VCaP (cell line): ENCODE measurements at regions not wholly inside any gene's neighbourhood (a gene's known extent, or its start where the extent isn't known, plus 50 kb on each side); places are given as distances from the start of the nearest gene placed in this dataset.

Experiments
- H3K27ac ChIP-seq: fragments of 450-650 bp; 2 replicates; pipeline ENCODE4 v1.5.1; 2017
- CTCF ChIP-seq: fragments of 450-650 bp; conservative IDR thresholded peaks from 2 replicates; pipeline ENCODE4 v1.5.1; 2017; ENCODE audit warnings: mild to moderate bottlenecking, moderate library complexity

GRCh38 chr14:86305058-86305457 is 775.1 kb downstream of the FLRT2 start:
- no peak for TF ChIP-seq CTCF
- H3K27ac ChIP-seq, result no peak overlapping the region

- H3K27ac ChIP-seq, result no peak overlapping the region
- no peak for TF ChIP-seq CTCF
Observed at GRCh38 chr14:86299994-86300393, 770.0 kb downstream of the FLRT2 start.

- TF ChIP-seq CTCF, result no peak
- no peak overlapping the region for H3K27ac ChIP-seq
Observed at GRCh38 chr14:86296173-86296572, 766.2 kb downstream of the FLRT2 start.

GRCh38 chr14:86288336-86288735 is 758.4 kb downstream of the FLRT2 start:
- H3K27ac ChIP-seq, result no peak overlapping the region
- no peak for TF ChIP-seq CTCF

GRCh38 chr14:86279405-86279804 is 749.5 kb downstream of the FLRT2 start:
- H3K27ac ChIP-seq, result no peak overlapping the region
- TF ChIP-seq CTCF, result no peak

- no peak for TF ChIP-seq CTCF
Observed at GRCh38 chr14:86257973-86258372, 728.0 kb downstream of the FLRT2 start.

GRCh38 chr14:86243158-86243557 is 713.2 kb downstream of the FLRT2 start:
- TF ChIP-seq CTCF, result no peak
- H3K27ac ChIP-seq, result no peak overlapping the region

More at GRCh38 chr14:86257973-86258372, 728.0 kb downstream of the FLRT2 start:
- H3K27ac ChIP-seq, result no peak overlapping the region

GRCh38 chr14:86237733-86238132 is 707.8 kb downstream of the FLRT2 start:
- no peak overlapping the region for H3K27ac ChIP-seq
- no peak for TF ChIP-seq CTCF
